Liver (tissue), 8 donors: ENCODE measurements at regions not wholly inside any gene's neighbourhood (a gene's known extent, or its start where the extent isn't known, plus 50 kb on each side); places are given as distances from the start of the nearest gene placed in this dataset.

Source experiments
- DNase-seq: peaks from one replicate; pipeline ENCODE4 v3.0.0-alpha.2; 2017; ENCODE audit warnings: low spot score
- H3K27ac ChIP-seq, 2 donors: one replicate each; pipeline ENCODE4 v1.7.0; 2013; ENCODE audit warnings: inconsistent platforms in 2 of 2, low read length in 2 of 2, control low read depth in 1 of 2, low read depth in 1 of 2, mild to moderate bottlenecking in 1 of 2
- H3K27me3 ChIP-seq, 4 donors: one replicate each; pipeline versions ENCODE4 v1.6.1 to v1.7.0; 2013; ENCODE audit warnings: low read length in 3 of 4, inconsistent platforms in 1 of 4, mild to moderate bottlenecking in 1 of 4, moderate library complexity in 1 of 4; ENCODE audit not compliant: control insufficient read depth in 4 of 4, insufficient read depth in 4 of 4
- H3K36me3 ChIP-seq, 4 donors: one replicate each; pipeline versions ENCODE4 v1.6.1 to v1.7.0; 2013; ENCODE audit warnings: low read length in 3 of 4, mild to moderate bottlenecking in 3 of 4, low read depth in 1 of 4, moderate library complexity in 1 of 4; ENCODE audit not compliant: control insufficient read depth in 4 of 4, insufficient read depth in 3 of 4
- H3K4me1 ChIP-seq, 4 donors: one replicate each; pipeline versions ENCODE4 v1.6.1 to v1.7.0; 2013; ENCODE audit warnings: low read length in 3 of 4, mild to moderate bottlenecking in 3 of 4, moderate library complexity in 1 of 4; ENCODE audit not compliant: control insufficient read depth in 4 of 4, insufficient read depth in 4 of 4
- H3K4me3 ChIP-seq, 3 donors: one replicate each; pipeline versions ENCODE4 v1.6.1 to v1.7.0; 2013; ENCODE audit warnings: low read length in 3 of 3, control low read depth in 1 of 3, low read depth in 1 of 3, mild to moderate bottlenecking in 1 of 3
- H3K9ac ChIP-seq, 2 donors: one replicate each; pipeline ENCODE4 v1.7.0; 2013; ENCODE audit warnings: low read length in 2 of 2, mild to moderate bottlenecking in 2 of 2, moderate library complexity in 2 of 2, control low read depth in 1 of 2, low read depth in 1 of 2
- H3K9me3 ChIP-seq, 4 donors: one replicate each; pipeline versions ENCODE4 v1.6.1 to v1.7.0; 2013; ENCODE audit warnings: low read length in 3 of 4; ENCODE audit not compliant: control insufficient read depth in 4 of 4
- EGR1 ChIP-seq, 2 donors: IDR thresholded peaks; 2 replicates each; pipeline ENCODE4 v1.6.1; 2016 to 2018; ENCODE audit warnings: antibody characterized with exemption in 2 of 2, low read depth in 2 of 2
- FOXA1 ChIP-seq: IDR thresholded peaks from 2 replicates; pipeline ENCODE4 v1.6.1; 2016; ENCODE audit warnings: antibody characterized with exemption
- FOXA2 ChIP-seq: IDR thresholded peaks from 2 replicates; pipeline ENCODE4 v1.6.1; 2016; ENCODE audit warnings: antibody characterized with exemption
- GABPA ChIP-seq, 2 donors: IDR thresholded peaks in 1 of 2; conservative IDR thresholded peaks in 1 of 2; 2 replicates each; pipeline ENCODE4 v1.6.1; 2016; ENCODE audit warnings: antibody characterized with exemption in 2 of 2, mild to moderate bottlenecking in 1 of 2, moderate library complexity in 1 of 2
- HNF4A ChIP-seq, 2 donors: conservative IDR thresholded peaks; 2 replicates each; pipeline ENCODE4 v1.6.1; 2016; ENCODE audit warnings: antibody characterized with exemption in 2 of 2, mild to moderate bottlenecking in 2 of 2
- HNF4G ChIP-seq: IDR thresholded peaks from 2 replicates; pipeline ENCODE4 v1.6.1; 2016; ENCODE audit warnings: antibody characterized with exemption
- JUND ChIP-seq, 2 donors: IDR thresholded peaks; 2 replicates each; pipeline ENCODE4 v1.6.1; 2016; ENCODE audit warnings: antibody characterized with exemption in 2 of 2
- NR2F2 ChIP-seq: IDR thresholded peaks from 2 replicates; pipeline ENCODE4 v1.6.1; 2016; ENCODE audit warnings: antibody characterized with exemption
- RAD21 ChIP-seq, 2 donors: IDR thresholded peaks; 2 replicates each; pipeline ENCODE4 v1.6.1; 2016; ENCODE audit warnings: antibody characterized with exemption in 2 of 2, mild to moderate bottlenecking in 2 of 2
- RXRA ChIP-seq, 2 donors: IDR thresholded peaks; 2 replicates each; pipeline ENCODE4 v1.6.1; 2017 to 2018; ENCODE audit warnings: antibody characterized with exemption in 2 of 2, mild to moderate bottlenecking in 1 of 2
- SP1 ChIP-seq: IDR thresholded peaks from 2 replicates; pipeline ENCODE4 v1.6.1; 2018; ENCODE audit warnings: antibody characterized with exemption, mild to moderate bottlenecking
- TAF1 ChIP-seq: conservative IDR thresholded peaks from 2 replicates; pipeline ENCODE4 v1.6.1; 2016; ENCODE audit warnings: antibody characterized with exemption, mild to moderate bottlenecking
- YY1 ChIP-seq: IDR thresholded peaks from 2 replicates; pipeline ENCODE4 v1.6.1; 2016; ENCODE audit warnings: antibody characterized with exemption, mild to moderate bottlenecking
- WGBS: extraction: QIAGEN DNeasy Blood & Tissue Kit; methylation state at CpG from one replicate; pipeline ENCODE4 v1.1.7; 2013; 5-methylcytosine and 5-hydroxymethylcytosine counted together
- TF ChIP-seq, protein P1 (sequence below): IDR thresholded peaks from 2 replicates; pipeline ENCODE4 v1.6.1; 2016; ENCODE audit warnings: antibody characterized with exemption, mild to moderate bottlenecking
- TF ChIP-seq, protein P2 (sequence below): IDR thresholded peaks from 2 replicates; pipeline ENCODE4 v1.6.1; 2016; ENCODE audit warnings: antibody characterized with exemption
- TF ChIP-seq, protein P3 (sequence below): IDR thresholded peaks from 2 replicates; pipeline ENCODE4 v1.6.1; 2016; ENCODE audit warnings: antibody characterized with exemption
- TF ChIP-seq, protein P4 (sequence below): IDR thresholded peaks from 2 replicates; pipeline ENCODE4 v1.6.1; 2016; ENCODE audit warnings: antibody characterized with exemption
- TF ChIP-seq, protein P5 (sequence below): fragments of 150-350 bp; IDR thresholded peaks from 2 replicates; pipeline ENCODE4 v1.5.1; 2017; ENCODE audit warnings: improper control_type of control experiment, low read depth, low read length; ENCODE audit not compliant: missing input control
- donor health status: healthy.
- donor health status: healthy.
- donor health status: healthy.
- donor health status: healthy.
- donor health status: healthy.

DNA sequence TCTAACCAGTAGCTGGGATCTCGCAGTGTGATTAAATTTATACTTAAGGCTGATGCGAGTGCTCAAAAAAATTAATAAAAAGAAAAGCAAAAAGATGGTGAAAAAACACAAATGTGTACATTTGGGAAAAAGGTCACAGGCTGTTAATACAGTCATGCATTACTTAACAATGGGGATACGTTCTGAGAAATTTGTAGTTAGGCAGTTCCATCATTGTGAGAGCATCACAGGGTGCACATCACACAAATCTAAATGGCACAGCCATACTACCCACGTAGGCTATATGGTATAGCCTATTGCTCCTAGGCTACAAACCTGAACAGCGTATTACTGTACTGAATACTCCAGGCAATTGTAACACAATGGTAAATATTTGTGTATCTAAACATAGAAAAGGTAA, 142.4 kb upstream of the MYOCD start:
- no peaks in the 10 kb centered on the region for H3K36me3 ChIP-seq
- H3K27ac ChIP-seq: no peak overlapping the region
- H3K9ac ChIP-seq: no peak overlapping the region
- H3K9me3 ChIP-seq: no peaks in the 10 kb centered on the region
- WGBS: 70% methylated on average over 5 of the region's 5 CpGs
- H3K27me3 ChIP-seq: no peaks in the 10 kb centered on the region
- TF ChIP-seq RAD21 (IDR thresholded peaks at IDR 0.05) (no peak), RXRA (IDR thresholded peaks at IDR 0.05) (no peak), HNF4G (no peak), TAF1 (no peak), GABPA (IDR thresholded peaks at IDR 0.05 in 1 of 2, conservative IDR thresholded peaks at IDR 0.05 in 1 of 2) (no peak), YY1 (no peak), EGR1 (IDR thresholded peaks at IDR 0.05; ENCODE audit: low read depth in 2 of 2) (no peak)
- TF ChIP-seq, protein P1, sequence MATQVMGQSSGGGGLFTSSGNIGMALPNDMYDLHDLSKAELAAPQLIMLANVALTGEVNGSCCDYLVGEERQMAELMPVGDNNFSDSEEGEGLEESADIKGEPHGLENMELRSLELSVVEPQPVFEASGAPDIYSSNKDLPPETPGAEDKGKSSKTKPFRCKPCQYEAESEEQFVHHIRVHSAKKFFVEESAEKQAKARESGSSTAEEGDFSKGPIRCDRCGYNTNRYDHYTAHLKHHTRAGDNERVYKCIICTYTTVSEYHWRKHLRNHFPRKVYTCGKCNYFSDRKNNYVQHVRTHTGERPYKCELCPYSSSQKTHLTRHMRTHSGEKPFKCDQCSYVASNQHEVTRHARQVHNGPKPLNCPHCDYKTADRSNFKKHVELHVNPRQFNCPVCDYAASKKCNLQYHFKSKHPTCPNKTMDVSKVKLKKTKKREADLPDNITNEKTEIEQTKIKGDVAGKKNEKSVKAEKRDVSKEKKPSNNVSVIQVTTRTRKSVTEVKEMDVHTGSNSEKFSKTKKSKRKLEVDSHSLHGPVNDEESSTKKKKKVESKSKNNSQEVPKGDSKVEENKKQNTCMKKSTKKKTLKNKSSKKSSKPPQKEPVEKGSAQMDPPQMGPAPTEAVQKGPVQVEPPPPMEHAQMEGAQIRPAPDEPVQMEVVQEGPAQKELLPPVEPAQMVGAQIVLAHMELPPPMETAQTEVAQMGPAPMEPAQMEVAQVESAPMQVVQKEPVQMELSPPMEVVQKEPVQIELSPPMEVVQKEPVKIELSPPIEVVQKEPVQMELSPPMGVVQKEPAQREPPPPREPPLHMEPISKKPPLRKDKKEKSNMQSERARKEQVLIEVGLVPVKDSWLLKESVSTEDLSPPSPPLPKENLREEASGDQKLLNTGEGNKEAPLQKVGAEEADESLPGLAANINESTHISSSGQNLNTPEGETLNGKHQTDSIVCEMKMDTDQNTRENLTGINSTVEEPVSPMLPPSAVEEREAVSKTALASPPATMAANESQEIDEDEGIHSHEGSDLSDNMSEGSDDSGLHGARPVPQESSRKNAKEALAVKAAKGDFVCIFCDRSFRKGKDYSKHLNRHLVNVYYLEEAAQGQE: no peak
- no peak overlapping the region for H3K4me3 ChIP-seq
- no peaks in the 10 kb centered on the region for H3K4me1 ChIP-seq
- no peak for DNase-seq

DNA sequence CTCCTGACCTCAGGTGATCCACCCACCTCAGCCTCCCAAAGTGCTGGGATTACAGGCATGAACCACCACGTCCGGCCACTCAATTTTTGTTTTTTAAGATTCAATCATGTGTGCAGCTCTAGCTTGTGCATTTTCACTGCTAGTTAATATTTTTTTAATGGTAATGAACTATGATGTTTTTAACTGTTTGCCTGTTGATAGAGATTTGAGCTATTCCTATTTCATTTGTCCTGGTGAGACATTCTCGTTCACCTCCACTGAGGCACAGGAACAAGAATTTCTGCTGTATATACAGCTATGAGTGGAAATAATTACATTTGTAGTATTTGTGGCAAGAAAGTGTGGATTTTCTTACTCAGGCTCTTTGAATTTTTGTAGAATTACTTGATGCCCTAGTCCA, 137.7 kb upstream of the MYOCD start:
- 82% methylated on average over 3 of the region's 3 CpGs for WGBS
- no peak overlapping the region for H3K27ac ChIP-seq
- no peaks in the 10 kb centered on the region for H3K9me3 ChIP-seq
- no peak for TF ChIP-seq HNF4G
- no peak for TF ChIP-seq RXRA (IDR thresholded peaks at IDR 0.05)
- TF ChIP-seq HNF4A (conservative IDR thresholded peaks at IDR 0.05): no peak
- TF ChIP-seq SP1: no peak
- TF ChIP-seq, protein P2, sequence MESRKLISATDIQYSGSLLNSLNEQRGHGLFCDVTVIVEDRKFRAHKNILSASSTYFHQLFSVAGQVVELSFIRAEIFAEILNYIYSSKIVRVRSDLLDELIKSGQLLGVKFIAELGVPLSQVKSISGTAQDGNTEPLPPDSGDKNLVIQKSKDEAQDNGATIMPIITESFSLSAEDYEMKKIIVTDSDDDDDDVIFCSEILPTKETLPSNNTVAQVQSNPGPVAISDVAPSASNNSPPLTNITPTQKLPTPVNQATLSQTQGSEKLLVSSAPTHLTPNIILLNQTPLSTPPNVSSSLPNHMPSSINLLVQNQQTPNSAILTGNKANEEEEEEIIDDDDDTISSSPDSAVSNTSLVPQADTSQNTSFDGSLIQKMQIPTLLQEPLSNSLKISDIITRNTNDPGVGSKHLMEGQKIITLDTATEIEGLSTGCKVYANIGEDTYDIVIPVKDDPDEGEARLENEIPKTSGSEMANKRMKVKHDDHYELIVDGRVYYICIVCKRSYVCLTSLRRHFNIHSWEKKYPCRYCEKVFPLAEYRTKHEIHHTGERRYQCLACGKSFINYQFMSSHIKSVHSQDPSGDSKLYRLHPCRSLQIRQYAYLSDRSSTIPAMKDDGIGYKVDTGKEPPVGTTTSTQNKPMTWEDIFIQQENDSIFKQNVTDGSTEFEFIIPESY: no peak
- TF ChIP-seq, protein P1: no peak
- no peak for TF ChIP-seq EGR1 (IDR thresholded peaks at IDR 0.05; ENCODE audit: low read depth in 2 of 2)
- no peak for TF ChIP-seq YY1
- TF ChIP-seq, protein P3, sequence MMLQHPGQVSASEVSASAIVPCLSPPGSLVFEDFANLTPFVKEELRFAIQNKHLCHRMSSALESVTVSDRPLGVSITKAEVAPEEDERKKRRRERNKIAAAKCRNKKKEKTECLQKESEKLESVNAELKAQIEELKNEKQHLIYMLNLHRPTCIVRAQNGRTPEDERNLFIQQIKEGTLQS: no peak
- no peak for TF ChIP-seq RAD21 (IDR thresholded peaks at IDR 0.05)
- no peak for TF ChIP-seq NR2F2
- TF ChIP-seq, protein P4, sequence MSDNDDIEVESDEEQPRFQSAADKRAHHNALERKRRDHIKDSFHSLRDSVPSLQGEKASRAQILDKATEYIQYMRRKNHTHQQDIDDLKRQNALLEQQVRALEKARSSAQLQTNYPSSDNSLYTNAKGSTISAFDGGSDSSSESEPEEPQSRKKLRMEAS: no peak
- TF ChIP-seq JUND (IDR thresholded peaks at IDR 0.05): no peak
- no peak for TF ChIP-seq FOXA1
- no peak for TF ChIP-seq FOXA2
- TF ChIP-seq GABPA (IDR thresholded peaks at IDR 0.05 in 1 of 2, conservative IDR thresholded peaks at IDR 0.05 in 1 of 2): no peak
- no peak for TF ChIP-seq TAF1
- TF ChIP-seq, protein P5, sequence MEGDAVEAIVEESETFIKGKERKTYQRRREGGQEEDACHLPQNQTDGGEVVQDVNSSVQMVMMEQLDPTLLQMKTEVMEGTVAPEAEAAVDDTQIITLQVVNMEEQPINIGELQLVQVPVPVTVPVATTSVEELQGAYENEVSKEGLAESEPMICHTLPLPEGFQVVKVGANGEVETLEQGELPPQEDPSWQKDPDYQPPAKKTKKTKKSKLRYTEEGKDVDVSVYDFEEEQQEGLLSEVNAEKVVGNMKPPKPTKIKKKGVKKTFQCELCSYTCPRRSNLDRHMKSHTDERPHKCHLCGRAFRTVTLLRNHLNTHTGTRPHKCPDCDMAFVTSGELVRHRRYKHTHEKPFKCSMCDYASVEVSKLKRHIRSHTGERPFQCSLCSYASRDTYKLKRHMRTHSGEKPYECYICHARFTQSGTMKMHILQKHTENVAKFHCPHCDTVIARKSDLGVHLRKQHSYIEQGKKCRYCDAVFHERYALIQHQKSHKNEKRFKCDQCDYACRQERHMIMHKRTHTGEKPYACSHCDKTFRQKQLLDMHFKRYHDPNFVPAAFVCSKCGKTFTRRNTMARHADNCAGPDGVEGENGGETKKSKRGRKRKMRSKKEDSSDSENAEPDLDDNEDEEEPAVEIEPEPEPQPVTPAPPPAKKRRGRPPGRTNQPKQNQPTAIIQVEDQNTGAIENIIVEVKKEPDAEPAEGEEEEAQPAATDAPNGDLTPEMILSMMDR: no peak
- H3K4me3 ChIP-seq: no peak overlapping the region
- no peaks in the 10 kb centered on the region for H3K36me3 ChIP-seq
- H3K27me3 ChIP-seq: no peaks in the 10 kb centered on the region
- DNase-seq: no peak
- H3K4me1 ChIP-seq: no peaks in the 10 kb centered on the region
- H3K9ac ChIP-seq: no peak overlapping the region
